ENCODE measurements at regions not wholly inside any gene's neighbourhood (a gene's known extent, or its start where the extent isn't known, plus 50 kb on each side); places are given as distances from the start of the nearest gene placed in this dataset.

DNA sequence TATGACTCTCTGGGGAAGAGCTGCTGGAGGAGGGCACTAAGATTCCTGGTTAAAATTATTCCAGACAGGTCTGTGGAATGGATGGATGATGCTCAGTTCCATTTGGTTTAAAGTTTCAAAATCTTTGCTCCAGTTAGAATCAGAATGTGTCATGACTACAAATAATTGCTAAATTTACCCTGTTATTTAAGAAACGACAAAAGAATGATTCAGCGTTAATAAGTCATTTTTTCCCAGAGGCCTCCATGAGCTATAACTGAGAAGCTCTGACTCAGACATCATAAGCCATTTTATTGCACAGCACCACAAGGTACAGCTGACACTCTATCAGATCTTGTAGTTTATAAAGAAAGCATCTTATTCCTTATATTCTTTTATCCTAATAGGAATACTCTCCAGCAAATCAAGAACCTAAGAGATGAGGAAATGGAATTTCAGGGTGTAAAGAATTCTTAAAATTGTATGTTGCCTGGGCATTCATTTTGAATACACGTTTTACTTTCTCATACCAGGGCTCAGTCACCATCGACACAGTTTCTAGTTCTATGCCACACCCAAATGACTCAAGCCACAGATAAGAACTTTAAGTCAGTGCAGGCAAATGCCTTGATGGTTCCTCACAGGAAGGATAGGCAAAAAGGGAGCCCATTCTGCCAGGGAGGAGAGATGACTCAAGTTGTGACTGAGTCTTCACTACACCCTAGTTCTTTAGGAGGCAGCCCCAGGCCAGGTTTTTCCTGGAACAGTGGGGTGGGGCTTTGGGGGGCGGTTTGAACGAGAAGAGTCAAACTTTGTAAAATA is 636.0 kb downstream of the MMUT start:
- Histone ChIP-seq H3K9me3 (ENCODE audit: severe bottlenecking) (no peaks in the 10 kb centered on the region), H3K4me3 (ENCODE audit: low read depth, low read length) (no peak overlapping the region), H3K27me3 (ENCODE audit: insufficient read depth, low read depth, severe bottlenecking) (no peaks in the 10 kb centered on the region), H3K36me3 (no peaks in the 10 kb centered on the region), H3K27ac (no peak overlapping the region)
- no peak for TF ChIP-seq CTCF (IDR thresholded peaks at IDR 0.05; ENCODE audit: low read depth, low read length)
- no peak for DNase-seq

- DNase-seq: no peak
- no peak overlapping the region for H3K27ac ChIP-seq
- no peak for TF ChIP-seq CTCF (IDR thresholded peaks at IDR 0.05; ENCODE audit: low read depth, low read length)
Observed at GRCh38 chr6:48826152-48826515, 636.9 kb downstream of the MMUT start.

GRCh38 chr6:48825501-48826151 is 637.4 kb downstream of the MMUT start:
- no peak for DNase-seq
- no peaks in the 10 kb centered on the region for H3K36me3 ChIP-seq
- TF ChIP-seq CTCF (IDR thresholded peaks at IDR 0.05; ENCODE audit: low read depth, low read length): no peak
- no peaks in the 10 kb centered on the region for H3K27me3 ChIP-seq (ENCODE audit: insufficient read depth, low read depth, severe bottlenecking)
- no peak overlapping the region for H3K4me3 ChIP-seq (ENCODE audit: low read depth, low read length)
- no peaks in the 10 kb centered on the region for H3K9me3 ChIP-seq (ENCODE audit: severe bottlenecking)
- H3K27ac ChIP-seq: no peak overlapping the region

More at GRCh38 chr6:48826152-48826515, 636.9 kb downstream of the MMUT start:
- H3K27me3 ChIP-seq (ENCODE audit: insufficient read depth, low read depth, severe bottlenecking): no peaks in the 10 kb centered on the region
- no peaks in the 10 kb centered on the region for H3K36me3 ChIP-seq
- H3K4me3 ChIP-seq (ENCODE audit: low read depth, low read length): no peak overlapping the region
- no peaks in the 10 kb centered on the region for H3K9me3 ChIP-seq (ENCODE audit: severe bottlenecking)

- Histone ChIP-seq H3K9me3 (ENCODE audit: severe bottlenecking) (no peaks in the 10 kb centered on the region), H3K36me3 (no peaks in the 10 kb centered on the region), H3K27me3 (ENCODE audit: insufficient read depth, low read depth, severe bottlenecking) (no peaks in the 10 kb centered on the region), H3K4me3 (ENCODE audit: low read depth, low read length) (no peak overlapping the region), H3K27ac (no peak overlapping the region)
- DNase-seq: no peak
- TF ChIP-seq CTCF (IDR thresholded peaks at IDR 0.05; ENCODE audit: low read depth, low read length): no peak
Observed at GRCh38 chr6:48818052-48818412, 645.0 kb downstream of the MMUT start.

- no peak overlapping the region for H3K27ac ChIP-seq
- H3K27me3 ChIP-seq (ENCODE audit: insufficient read depth, low read depth, severe bottlenecking): no peaks in the 10 kb centered on the region
- no peaks in the 10 kb centered on the region for H3K9me3 ChIP-seq (ENCODE audit: severe bottlenecking)
- TF ChIP-seq CTCF (IDR thresholded peaks at IDR 0.05; ENCODE audit: low read depth, low read length): no peak
- no peak for DNase-seq
- H3K4me3 ChIP-seq (ENCODE audit: low read depth, low read length): no peak overlapping the region
- no peaks in the 10 kb centered on the region for H3K36me3 ChIP-seq
Observed at GRCh38 chr6:48817333-48818051, 645.6 kb downstream of the MMUT start.

Measured in WERI-Rb-1 (cell line).